ENCODE measurements at regions not wholly inside any gene's neighbourhood (a gene's known extent, or its start where the extent isn't known, plus 50 kb on each side); places are given as distances from the start of the nearest gene placed in this dataset.

DNA sequence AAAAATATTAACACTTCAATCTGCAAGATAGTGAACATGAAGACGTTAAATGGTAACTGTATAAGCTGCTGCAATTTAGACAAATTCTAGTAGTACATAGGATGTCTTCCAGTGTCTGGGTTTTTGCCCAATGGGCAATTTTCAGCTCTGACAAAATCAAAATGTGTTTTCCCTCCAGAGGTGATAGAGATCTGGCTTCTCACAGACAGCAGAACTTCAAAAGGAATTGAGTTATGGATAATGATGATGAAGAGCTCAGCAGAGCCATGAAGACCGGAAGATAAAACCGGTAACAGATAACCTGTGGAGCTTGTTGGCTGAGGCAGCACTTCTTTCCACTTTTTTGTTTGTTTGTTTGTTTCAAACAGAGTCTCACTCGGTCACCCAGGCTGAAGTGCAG, 89.4 kb upstream of the NTRK3 start:
- H2AFZ ChIP-seq (ENCODE audit: low read length): no peak overlapping the region
- TF ChIP-seq, protein P1, sequence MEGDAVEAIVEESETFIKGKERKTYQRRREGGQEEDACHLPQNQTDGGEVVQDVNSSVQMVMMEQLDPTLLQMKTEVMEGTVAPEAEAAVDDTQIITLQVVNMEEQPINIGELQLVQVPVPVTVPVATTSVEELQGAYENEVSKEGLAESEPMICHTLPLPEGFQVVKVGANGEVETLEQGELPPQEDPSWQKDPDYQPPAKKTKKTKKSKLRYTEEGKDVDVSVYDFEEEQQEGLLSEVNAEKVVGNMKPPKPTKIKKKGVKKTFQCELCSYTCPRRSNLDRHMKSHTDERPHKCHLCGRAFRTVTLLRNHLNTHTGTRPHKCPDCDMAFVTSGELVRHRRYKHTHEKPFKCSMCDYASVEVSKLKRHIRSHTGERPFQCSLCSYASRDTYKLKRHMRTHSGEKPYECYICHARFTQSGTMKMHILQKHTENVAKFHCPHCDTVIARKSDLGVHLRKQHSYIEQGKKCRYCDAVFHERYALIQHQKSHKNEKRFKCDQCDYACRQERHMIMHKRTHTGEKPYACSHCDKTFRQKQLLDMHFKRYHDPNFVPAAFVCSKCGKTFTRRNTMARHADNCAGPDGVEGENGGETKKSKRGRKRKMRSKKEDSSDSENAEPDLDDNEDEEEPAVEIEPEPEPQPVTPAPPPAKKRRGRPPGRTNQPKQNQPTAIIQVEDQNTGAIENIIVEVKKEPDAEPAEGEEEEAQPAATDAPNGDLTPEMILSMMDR (conservative IDR thresholded peaks at IDR 0.05): no peak

More for the DNA sequence above, 89.4 kb upstream of the NTRK3 start:
- Histone ChIP-seq H3K9me3 (ENCODE audit: control insufficient read depth, low read depth, low read length) (no peaks in the 10 kb centered on the region), H2AK5ac (ENCODE audit: insufficient read length, low read length) (no peak overlapping the region), H3K18ac (ENCODE audit: insufficient read length, low read depth, low read length) (no peak overlapping the region), H3T11ph (ENCODE audit: low read length) (no peak overlapping the region), H3K79me1 (ENCODE audit: insufficient read depth, low read depth, low read length, poor library complexity, severe bottlenecking) (no peaks in the 10 kb centered on the region), H4K8ac (replicated peaks; ENCODE audit: insufficient read length, low read depth, low read length) (no peak overlapping the region), H2BK15ac (ENCODE audit: low read depth, low read length) (no peak overlapping the region), H3K27me3 (ENCODE audit: insufficient read depth, low read length) (no peaks in the 10 kb centered on the region), H3K79me2 (ENCODE audit: insufficient read depth, low read length) (no peaks in the 10 kb centered on the region), H4K91ac (ENCODE audit: insufficient read length, low read depth, low read length) (no peak overlapping the region), H2BK20ac (ENCODE audit: low read depth, low read length, poor library complexity, severe bottlenecking) (no peak overlapping the region), H3K23ac (ENCODE audit: insufficient read length, low read depth, low read length) (no peak overlapping the region), H3K27ac (ENCODE audit: insufficient read length, low read depth, low read length) (no peak overlapping the region), H2BK12ac (ENCODE audit: insufficient read length, low read depth, low read length) (no peak overlapping the region), H3K4me2 (ENCODE audit: insufficient read depth, insufficient read length, low read length) (no peak overlapping the region), H4K20me1 (ENCODE audit: control insufficient read depth, insufficient read depth, insufficient read length) (no peaks in the 10 kb centered on the region), H3K23me2 (ENCODE audit: insufficient read length, low read depth, low read length, poor library complexity, severe bottlenecking) (no peaks in the 10 kb centered on the region), H3K4me1 (ENCODE audit: insufficient read depth, low read length) (no peaks in the 10 kb centered on the region), H3K9ac (ENCODE audit: extremely low read depth, insufficient read length, low read length) (no peak overlapping the region), H4K5ac (ENCODE audit: insufficient read length, low read depth, low read length) (no peak overlapping the region), H3K14ac (ENCODE audit: insufficient read depth, low read length) (no peak overlapping the region), H2BK120ac (ENCODE audit: low read depth, low read length, poor library complexity, severe bottlenecking) (no peak overlapping the region), H3K4ac (ENCODE audit: low read depth, low read length) (no peak overlapping the region), H2BK5ac (ENCODE audit: insufficient read length, low read length) (no peak overlapping the region), H3K56ac (ENCODE audit: insufficient read length, low read depth, low read length) (no peak overlapping the region)
- Mint-ChIP-seq H3K27me3 (ENCODE audit: low read depth) (peaks cover 32% of the 10 kb centered on the region), H3K27ac (no peak overlapping the region), H3K4me1 (no peaks in the 10 kb centered on the region), H3K4me3 (no peak overlapping the region), H3K9me3 (no peaks in the 10 kb centered on the region), H3K36me3 (ENCODE audit: insufficient read depth in 1 of 3, low read depth in 3 of 3) (no peaks in the 10 kb centered on the region)
- no peak for DNase-seq
- WGBS (ENCODE audit: extremely low coverage, insufficient read length, low lambda C conversion rate): no CpG with 5 or more reads among the region's 4 CpGs

Data from H9 (cell line).